Natural killer cell (primary cell): ENCODE measurements at regions not wholly inside any gene's neighbourhood (a gene's known extent, or its start where the extent isn't known, plus 50 kb on each side); places are given as distances from the start of the nearest gene placed in this dataset.

Source experiments
- ATAC-seq, 3 donors: fragments of 150-1000 bp in 2 of 3; fragments of 200-7000 bp in 1 of 3; cut with Tn5 transposase; 1 replicate in 1 of 3; 2 replicates in 2 of 3; pipeline ENCODE4 v1.10.0; 2021; ENCODE audit warnings: mild to moderate bottlenecking in 2 of 3, moderate library complexity in 2 of 3
- DNase-seq, 2 donors: peaks; one replicate each; pipeline versions ENCODE4 v3.0.0 to v3.0.0-alpha.2; 2013 to 2021; ENCODE audit warnings: mixed read lengths in 1 of 2
- H3K27ac ChIP-seq: one replicate; pipeline ENCODE4 v1.5.1; 2013; ENCODE audit warnings: mild to moderate bottlenecking, low read length
- H3K27me3 ChIP-seq: one replicate; pipeline ENCODE4 v1.6.1; 2013; ENCODE audit warnings: low read length; ENCODE audit not compliant: control insufficient read depth, insufficient read depth
- H3K36me3 ChIP-seq: one replicate; pipeline ENCODE4 v1.6.1; 2013; ENCODE audit warnings: low read length; ENCODE audit not compliant: control insufficient read depth, insufficient read depth
- H3K4me1 ChIP-seq: one replicate; pipeline ENCODE4 v1.6.1; 2013; ENCODE audit warnings: low read length; ENCODE audit not compliant: control insufficient read depth, insufficient read depth
- H3K4me3 ChIP-seq: one replicate; pipeline ENCODE4 v1.5.1; 2013; ENCODE audit warnings: low read length
- H3K9me3 ChIP-seq: one replicate; pipeline ENCODE4 v1.6.1; 2013; ENCODE audit warnings: low read length; ENCODE audit not compliant: control insufficient read depth, insufficient read depth
- H3K27ac Mint-ChIP-seq, 2 donors: one replicate each; pipeline ENCODE4 v1.8.0; 2022; ENCODE audit warnings: mild to moderate bottlenecking in 2 of 2, mixed read lengths in 2 of 2, moderate library complexity in 1 of 2
- H3K27me3 Mint-ChIP-seq, 2 donors: one replicate each; pipeline ENCODE4 v1.8.0; 2022; ENCODE audit warnings: low read depth in 2 of 2, mixed read lengths in 2 of 2
- H3K36me3 Mint-ChIP-seq: one replicate; pipeline ENCODE4 v1.8.0; 2022; ENCODE audit warnings: mixed read lengths
- H3K4me1 Mint-ChIP-seq, 2 donors: one replicate each; pipeline ENCODE4 v1.8.0; 2022; ENCODE audit warnings: mixed read lengths in 2 of 2
- H3K4me3 Mint-ChIP-seq: one replicate; pipeline ENCODE4 v1.8.0; 2022; ENCODE audit warnings: mild to moderate bottlenecking, moderate library complexity, mixed read lengths
- H3K9me3 Mint-ChIP-seq, 2 donors: one replicate each; pipeline ENCODE4 v1.8.0; 2022; ENCODE audit warnings: mixed read lengths in 2 of 2
- WGBS: methylation state at CpG from one replicate; pipeline ENCODE4 v1.1.7; 2013; ENCODE audit warnings: missing lambda C conversion rate; ENCODE audit not compliant: insufficient coverage; 5-methylcytosine and 5-hydroxymethylcytosine counted together
- intact Hi-C: fragments of 100-400 bp; cut with micrococcal nuclease; formaldehyde crosslinking; loops from one replicate; pipeline ENCODE4 v1.14.2; 2022
- TF ChIP-seq, protein P1 (sequence below): fragments of 200-600 bp; IDR thresholded peaks from one replicate; pipeline ENCODE4 v1.8.0; 2022; ENCODE audit warnings: antibody characterized with exemption

GRCh38 chr3:25872200-25872877 lies 82.4 kb downstream of the OXSM start:
- no peaks in the 10 kb centered on the region for H3K9me3 Mint-ChIP-seq
- 82% methylated on average over 2 of the region's 3 CpGs for WGBS

GRCh38 chr3:25883492-25883891 lies 93.6 kb downstream of the OXSM start:
- Histone ChIP-seq H3K27me3 (no peaks in the 10 kb centered on the region), H3K4me3 (no peak overlapping the region), H3K4me1 (no peaks in the 10 kb centered on the region), H3K9me3 (no peaks in the 10 kb centered on the region), H3K27ac (no peak overlapping the region), H3K36me3 (no peaks in the 10 kb centered on the region)
- peaks cover 14 to 19% of the 10 kb centered on the region in 2 donors for H3K4me1 Mint-ChIP-seq
- intact Hi-C loops: no loop called here
- TF ChIP-seq, protein P1, sequence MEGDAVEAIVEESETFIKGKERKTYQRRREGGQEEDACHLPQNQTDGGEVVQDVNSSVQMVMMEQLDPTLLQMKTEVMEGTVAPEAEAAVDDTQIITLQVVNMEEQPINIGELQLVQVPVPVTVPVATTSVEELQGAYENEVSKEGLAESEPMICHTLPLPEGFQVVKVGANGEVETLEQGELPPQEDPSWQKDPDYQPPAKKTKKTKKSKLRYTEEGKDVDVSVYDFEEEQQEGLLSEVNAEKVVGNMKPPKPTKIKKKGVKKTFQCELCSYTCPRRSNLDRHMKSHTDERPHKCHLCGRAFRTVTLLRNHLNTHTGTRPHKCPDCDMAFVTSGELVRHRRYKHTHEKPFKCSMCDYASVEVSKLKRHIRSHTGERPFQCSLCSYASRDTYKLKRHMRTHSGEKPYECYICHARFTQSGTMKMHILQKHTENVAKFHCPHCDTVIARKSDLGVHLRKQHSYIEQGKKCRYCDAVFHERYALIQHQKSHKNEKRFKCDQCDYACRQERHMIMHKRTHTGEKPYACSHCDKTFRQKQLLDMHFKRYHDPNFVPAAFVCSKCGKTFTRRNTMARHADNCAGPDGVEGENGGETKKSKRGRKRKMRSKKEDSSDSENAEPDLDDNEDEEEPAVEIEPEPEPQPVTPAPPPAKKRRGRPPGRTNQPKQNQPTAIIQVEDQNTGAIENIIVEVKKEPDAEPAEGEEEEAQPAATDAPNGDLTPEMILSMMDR: no peak
- H3K27ac Mint-ChIP-seq: no peak overlapping the region
- H3K36me3 Mint-ChIP-seq: no peaks in the 10 kb centered on the region
- H3K4me3 Mint-ChIP-seq: no peak overlapping the region
- peaks cover 0 to 5% of the 10 kb centered on the region in 2 donors for H3K27me3 Mint-ChIP-seq
- 92% methylated on average over 1 of the region's 1 CpG for WGBS
- DNase-seq (no peak), ATAC-seq (no peak)
- H3K9me3 Mint-ChIP-seq: peaks cover 0 to 2% of the 10 kb centered on the region in 2 donors

More at GRCh38 chr3:25872200-25872877, 82.4 kb downstream of the OXSM start:
- H3K4me3 Mint-ChIP-seq: no peak overlapping the region
- no peaks in the 10 kb centered on the region for H3K36me3 ChIP-seq
- TF ChIP-seq, protein P1: no peak
- H3K27ac Mint-ChIP-seq: no peak overlapping the region
- peaks cover 0 to 2% of the 10 kb centered on the region in 2 donors for H3K27me3 Mint-ChIP-seq
- intact Hi-C loops: no loop called here
- no peaks in the 10 kb centered on the region for H3K9me3 ChIP-seq
- no peak overlapping the region for H3K4me3 ChIP-seq
- no peak overlapping the region for H3K27ac ChIP-seq
- no peaks in the 10 kb centered on the region for H3K4me1 Mint-ChIP-seq
- no peak for ATAC-seq
- H3K4me1 ChIP-seq: no peaks in the 10 kb centered on the region
- H3K27me3 ChIP-seq: no peaks in the 10 kb centered on the region
- no peak for DNase-seq
- H3K36me3 Mint-ChIP-seq: no peaks in the 10 kb centered on the region

GRCh38 chr3:25884981-25885380 lies 95.1 kb downstream of the OXSM start:
- no peak for DNase-seq
- no peak for ATAC-seq
- H3K27ac ChIP-seq: no peak overlapping the region
- Mint-ChIP-seq H3K27ac (no peak overlapping the region), H3K36me3 (no peaks in the 10 kb centered on the region), H3K9me3 (peaks cover 0 to 2% of the 10 kb centered on the region in 2 donors), H3K27me3 (peaks cover 0 to 5% of the 10 kb centered on the region in 2 donors), H3K4me1 (peaks cover 14 to 19% of the 10 kb centered on the region in 2 donors), H3K4me3 (no peak overlapping the region)
- H3K36me3 ChIP-seq: no peaks in the 10 kb centered on the region
- no peaks in the 10 kb centered on the region for H3K9me3 ChIP-seq
- no peak overlapping the region for H3K4me3 ChIP-seq
- 100% methylated on average over 2 of the region's 2 CpGs for whole genome bisulfite sequencing
- H3K4me1 ChIP-seq: no peaks in the 10 kb centered on the region
- TF ChIP-seq, protein P1: no peak
- intact Hi-C loops: no loop called here
- no peaks in the 10 kb centered on the region for H3K27me3 ChIP-seq

DNA sequence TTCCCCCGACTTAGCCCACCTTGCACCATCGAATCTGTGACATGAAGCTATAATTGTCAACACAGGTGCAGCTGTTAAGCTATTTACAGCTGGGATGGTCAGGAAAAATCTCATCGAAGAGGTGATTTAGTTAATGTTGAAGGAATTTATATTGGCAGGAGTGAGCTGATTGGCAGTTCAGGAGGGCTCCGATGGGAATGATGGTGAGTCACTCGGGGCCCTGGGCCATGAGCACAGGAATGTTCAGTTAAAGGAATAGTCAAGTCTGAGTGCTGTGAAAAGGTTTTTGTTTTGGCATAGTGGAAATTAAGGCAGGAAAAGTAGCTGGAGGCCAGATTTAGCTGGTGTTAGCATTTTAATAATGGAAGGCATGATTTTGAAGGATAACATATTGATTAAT lies 95.7 kb downstream of the OXSM start:
- no peaks in the 10 kb centered on the region for H3K4me1 ChIP-seq
- no peak overlapping the region for H3K4me3 Mint-ChIP-seq
- no peak for DNase-seq
- H3K36me3 Mint-ChIP-seq: no peaks in the 10 kb centered on the region
- WGBS: 95% methylated on average over 5 of the region's 5 CpGs
- H3K4me3 ChIP-seq: no peak overlapping the region
- H3K27ac ChIP-seq: no peak overlapping the region
- H3K27ac Mint-ChIP-seq: no peak overlapping the region
- peaks cover 14 to 19% of the 10 kb centered on the region in 2 donors for H3K4me1 Mint-ChIP-seq
- intact Hi-C loops: no loop called here
- H3K27me3 Mint-ChIP-seq: peaks cover 0 to 5% of the 10 kb centered on the region in 2 donors
- TF ChIP-seq, protein P1: no peak
- H3K9me3 ChIP-seq: no peaks in the 10 kb centered on the region
- ATAC-seq: no peak
- H3K27me3 ChIP-seq: no peaks in the 10 kb centered on the region
- H3K9me3 Mint-ChIP-seq: peaks cover 0 to 2% of the 10 kb centered on the region in 2 donors
- no peaks in the 10 kb centered on the region for H3K36me3 ChIP-seq
